ENCODE measurements at regions not wholly inside any gene's neighbourhood (a gene's known extent, or its start where the extent isn't known, plus 50 kb on each side); places are given as distances from the start of the nearest gene placed in this dataset.

GRCh38 chr20:17835240-17835933 lies 133.2 kb downstream of the SNX5 start (continued):
- TF ChIP-seq ZNF687 (CRISPR knock-in tag; IDR thresholded peaks at IDR 0.05) (peak; percentile 33; the same call in 1 of the 2 replicates), SIN3A (IDR thresholded peaks at IDR 0.05; ENCODE audit: borderline replicate concordance, low read depth, low read length) (no peak), ZBTB38 (CRISPR knock-in tag; IDR thresholded peaks at IDR 0.05) (0 out of 2 replicates have a peak, but pooled peaks have one; percentile 45), HCFC1 (IDR thresholded peaks at IDR 0.05; ENCODE audit: low read depth, low read length) (no peak), MTA1 (CRISPR knock-in tag; IDR thresholded peaks at IDR 0.05; ENCODE audit: borderline replicate concordance) (no peak), SETDB1 (CRISPR knock-in tag; IDR thresholded peaks at IDR 0.05; ENCODE audit: borderline replicate concordance) (no peak), ZNF331 (CRISPR knock-in tag; IDR thresholded peaks at IDR 0.05) (no peak), HOXA3 (CRISPR knock-in tag; IDR thresholded peaks at IDR 0.05) (no peak), NFAT5 (CRISPR knock-in tag; IDR thresholded peaks at IDR 0.05) (no peak), FOSL1 (CRISPR knock-in tag; IDR thresholded peaks at IDR 0.05; ENCODE audit: borderline replicate concordance) (0 out of 2 replicates have a peak, but pooled peaks have one; percentile 10), KLF9 (CRISPR knock-in tag; IDR thresholded peaks at IDR 0.05; ENCODE audit: low read depth) (no peak), ZFP1 (CRISPR knock-in tag; IDR thresholded peaks at IDR 0.05) (no peak), SOX5 (CRISPR knock-in tag; IDR thresholded peaks at IDR 0.05; ENCODE audit: borderline replicate concordance) (no peak), ARID3A (IDR thresholded peaks at IDR 0.05; ENCODE audit: low read depth, low read length) (no peak), MIER2 (CRISPR knock-in tag; IDR thresholded peaks at IDR 0.05) (no peak)

Data from HepG2 (cell line).